Upper lobe of right lung (tissue), 1 donor: ENCODE measurements at regions not wholly inside any gene's neighbourhood (a gene's known extent, or its start where the extent isn't known, plus 50 kb on each side); places are given as distances from the start of the nearest gene placed in this dataset.

Source experiments
- ATAC-seq: fragments of 200-7000 bp; cut with Tn5 transposase; one replicate; pipeline ENCODE4 v1.9.1; 2020; ENCODE audit warnings: mild to moderate bottlenecking, moderate library complexity
- DNase-seq: peaks from one replicate; pipeline ENCODE4 v3.0.0-alpha.2; 2020
- H3K27ac ChIP-seq: fragments of 200-600 bp; one replicate; pipeline ENCODE4 v1.8.0; 2022
- H3K27me3 ChIP-seq: fragments of 200-600 bp; one replicate; pipeline ENCODE4 v1.8.0; 2022; ENCODE audit warnings: mild to moderate bottlenecking
- H3K36me3 ChIP-seq: fragments of 200-600 bp; one replicate; pipeline ENCODE4 v1.8.0; 2022
- H3K4me1 ChIP-seq: fragments of 200-600 bp; one replicate; pipeline ENCODE4 v1.8.0; 2022
- H3K4me3 ChIP-seq: fragments of 200-600 bp; one replicate; pipeline ENCODE4 v1.8.0; 2022; ENCODE audit warnings: mild to moderate bottlenecking
- H3K9me3 ChIP-seq: fragments of 200-600 bp; one replicate; pipeline ENCODE4 v1.8.0; 2022
- intact Hi-C: fragments of 100-400 bp; cut with DNase I; formaldehyde crosslinking; loops from one replicate; pipeline ENCODE4 v1.11.0; 2022
- TF ChIP-seq, protein P1 (sequence below): fragments of 200-600 bp; IDR thresholded peaks from one replicate; pipeline ENCODE4 v1.8.0; 2022; ENCODE audit warnings: antibody characterized with exemption
- donor health status: DM: no; HTN: yes; CAD: no; lungs with severe emphysema.

GRCh38 chr11:120031612-120032600, 106.0 kb downstream of the TRIM29 start:
- DNase-seq (no peak), ATAC-seq (peak; percentile 8)
- H3K36me3 ChIP-seq, result no peaks in the 10 kb centered on the region
- peaks cover 8% of the 10 kb centered on the region for H3K27me3 ChIP-seq
- no peak overlapping the region for H3K27ac ChIP-seq
- H3K4me3 ChIP-seq, result no peak overlapping the region
- TF ChIP-seq, protein P1, sequence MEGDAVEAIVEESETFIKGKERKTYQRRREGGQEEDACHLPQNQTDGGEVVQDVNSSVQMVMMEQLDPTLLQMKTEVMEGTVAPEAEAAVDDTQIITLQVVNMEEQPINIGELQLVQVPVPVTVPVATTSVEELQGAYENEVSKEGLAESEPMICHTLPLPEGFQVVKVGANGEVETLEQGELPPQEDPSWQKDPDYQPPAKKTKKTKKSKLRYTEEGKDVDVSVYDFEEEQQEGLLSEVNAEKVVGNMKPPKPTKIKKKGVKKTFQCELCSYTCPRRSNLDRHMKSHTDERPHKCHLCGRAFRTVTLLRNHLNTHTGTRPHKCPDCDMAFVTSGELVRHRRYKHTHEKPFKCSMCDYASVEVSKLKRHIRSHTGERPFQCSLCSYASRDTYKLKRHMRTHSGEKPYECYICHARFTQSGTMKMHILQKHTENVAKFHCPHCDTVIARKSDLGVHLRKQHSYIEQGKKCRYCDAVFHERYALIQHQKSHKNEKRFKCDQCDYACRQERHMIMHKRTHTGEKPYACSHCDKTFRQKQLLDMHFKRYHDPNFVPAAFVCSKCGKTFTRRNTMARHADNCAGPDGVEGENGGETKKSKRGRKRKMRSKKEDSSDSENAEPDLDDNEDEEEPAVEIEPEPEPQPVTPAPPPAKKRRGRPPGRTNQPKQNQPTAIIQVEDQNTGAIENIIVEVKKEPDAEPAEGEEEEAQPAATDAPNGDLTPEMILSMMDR, result no peak
- intact Hi-C loops, result no loop called here
- no peaks in the 10 kb centered on the region for H3K4me1 ChIP-seq
- no peaks in the 10 kb centered on the region for H3K9me3 ChIP-seq

DNA sequence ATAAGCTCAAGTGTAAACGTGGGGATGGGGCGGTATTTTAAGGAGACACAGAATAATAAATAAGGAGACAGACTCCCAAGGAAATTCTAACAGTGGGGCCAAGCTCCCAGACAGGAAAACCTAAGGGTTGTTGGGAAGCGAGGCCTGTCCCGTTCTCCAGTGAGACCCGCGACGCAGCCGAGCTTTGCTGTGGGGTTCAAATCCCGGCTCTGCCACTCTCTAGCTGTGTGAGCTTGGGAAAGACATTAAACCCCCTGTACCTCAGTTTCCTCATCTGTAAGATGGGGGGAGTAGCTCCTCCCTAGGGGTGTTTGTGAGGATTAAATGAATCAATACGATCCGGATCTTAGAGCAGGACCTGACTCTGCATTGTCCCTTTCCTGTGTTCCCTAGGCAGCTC, 106.8 kb downstream of the TRIM29 start:
- H3K9me3 ChIP-seq, result no peaks in the 10 kb centered on the region
- intact Hi-C loops, result no loop called here
- DNase-seq (no peak), ATAC-seq (no peak)
- peaks cover 8% of the 10 kb centered on the region for H3K27me3 ChIP-seq
- no peaks in the 10 kb centered on the region for H3K36me3 ChIP-seq
- H3K4me1 ChIP-seq, result no peaks in the 10 kb centered on the region
- H3K4me3 ChIP-seq, result no peak overlapping the region
- no peak overlapping the region for H3K27ac ChIP-seq
- TF ChIP-seq, protein P1, result no peak

DNA sequence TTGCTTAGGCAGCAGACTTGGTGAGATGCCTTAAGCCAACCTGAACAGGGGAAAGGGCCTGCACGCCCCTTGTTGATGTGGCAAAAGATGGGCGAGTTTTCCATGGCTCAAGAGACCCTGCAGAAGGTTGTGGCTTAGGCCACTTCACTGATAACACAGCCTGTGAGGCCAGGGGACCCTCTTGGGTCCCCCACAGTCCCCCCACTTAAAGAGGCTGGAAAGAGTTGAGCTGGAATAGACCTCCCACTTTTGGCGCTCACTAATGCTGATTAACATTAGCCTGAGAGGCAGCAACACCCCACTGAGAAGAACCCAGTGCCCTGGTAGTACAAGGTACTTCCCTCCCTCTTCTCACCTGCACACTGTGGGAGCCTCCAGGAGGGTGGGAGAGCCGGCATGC, 107.5 kb downstream of the TRIM29 start:
- no peak for DNase-seq
- ATAC-seq, result no peak
- Histone ChIP-seq H3K4me1 (no peaks in the 10 kb centered on the region), H3K4me3 (no peak overlapping the region), H3K36me3 (no peaks in the 10 kb centered on the region), H3K9me3 (no peaks in the 10 kb centered on the region), H3K27me3 (peaks cover 8% of the 10 kb centered on the region), H3K27ac (no peak overlapping the region)
- TF ChIP-seq, protein P1, result no peak
- intact Hi-C loops, result no loop called here

DNA sequence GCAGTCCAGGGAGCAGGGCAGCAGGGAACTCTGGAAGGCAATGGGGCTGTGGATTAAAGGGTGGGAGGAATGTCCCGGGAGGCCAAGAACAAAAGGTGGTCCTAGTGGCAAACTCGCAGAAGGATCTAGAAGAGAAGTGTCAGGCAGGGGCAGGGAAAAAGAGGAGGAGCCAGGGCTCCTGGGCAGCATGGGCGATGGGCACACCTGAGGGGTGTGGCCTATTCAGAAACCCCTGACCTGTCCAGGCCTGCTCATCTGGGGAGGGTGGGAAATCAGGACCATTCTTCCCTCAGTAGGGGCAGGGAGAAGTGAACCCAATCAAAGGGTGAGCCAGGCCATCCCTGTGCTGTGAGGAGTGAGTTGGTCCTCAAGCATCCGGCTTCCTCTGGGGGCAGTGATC, 108.6 kb downstream of the TRIM29 start:
- DNase-seq (no peak), ATAC-seq (no peak)
- Histone ChIP-seq H3K27ac (no peak overlapping the region), H3K36me3 (no peaks in the 10 kb centered on the region), H3K4me1 (no peaks in the 10 kb centered on the region), H3K4me3 (no peak overlapping the region), H3K27me3 (peaks cover 13% of the 10 kb centered on the region), H3K9me3 (no peaks in the 10 kb centered on the region)
- intact Hi-C loops, result no loop called here
- TF ChIP-seq, protein P1, result no peak

DNA sequence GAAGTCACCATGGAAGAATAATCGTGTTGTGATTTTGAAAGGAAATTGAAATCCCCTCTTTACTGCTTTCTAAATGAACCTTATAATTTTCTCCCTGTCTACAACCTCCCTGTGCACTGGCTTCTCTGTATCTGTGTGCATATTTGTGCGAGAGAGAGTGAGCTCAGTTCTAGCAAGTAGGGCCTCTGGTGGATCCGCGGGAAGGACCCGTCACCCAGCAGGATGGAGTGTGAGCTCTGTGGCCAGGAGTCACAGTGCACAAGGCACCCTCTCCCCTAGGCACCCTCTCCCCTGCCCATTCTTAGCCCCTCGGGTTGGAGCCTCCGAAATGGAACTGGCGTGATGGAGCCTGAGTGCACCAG, 109.0 kb downstream of the TRIM29 start:
- H3K36me3 ChIP-seq, result no peaks in the 10 kb centered on the region
- H3K4me1 ChIP-seq, result no peaks in the 10 kb centered on the region
- no peaks in the 10 kb centered on the region for H3K9me3 ChIP-seq
- no peak overlapping the region for H3K27ac ChIP-seq
- TF ChIP-seq, protein P1, result no peak
- ATAC-seq (no peak), DNase-seq (no peak)
- H3K4me3 ChIP-seq, result no peak overlapping the region
- peaks cover 13% of the 10 kb centered on the region for H3K27me3 ChIP-seq
- intact Hi-C loops, result no loop called here
